DND-41 (cell line): ENCODE measurements at regions not wholly inside any gene's neighbourhood (a gene's known extent, or its start where the extent isn't known, plus 50 kb on each side); places are given as distances from the start of the nearest gene placed in this dataset.

Source experiments
- ATAC-seq: fragments of 200-7000 bp; cut with Tn5 transposase; 3 replicates; pipeline ENCODE4 v1.9.1; 2021; ENCODE audit warnings: low read depth; ENCODE audit not compliant: insufficient read depth
- DNase-seq: peaks from one replicate; pipeline ENCODE4 v3.0.0-alpha.2; 2020
- H2AFZ ChIP-seq: 2 replicates; pipeline ENCODE4 v1.6.0; 2012; ENCODE audit warnings: low read depth, low read length
- H3K27ac ChIP-seq: 2 replicates; pipeline ENCODE4 v1.5.1; 2012; ENCODE audit warnings: low read length, inconsistent platforms
- H3K27me3 ChIP-seq: fragments of 200-600 bp; sonication (generic); 2 replicates; pipeline ENCODE4 v1.6.0; 2012; ENCODE audit warnings: low read length, mild to moderate bottlenecking, inconsistent platforms; ENCODE audit not compliant: insufficient read depth, poor library complexity
- H3K36me3 ChIP-seq: 2 replicates; pipeline ENCODE4 v1.5.1; 2012; ENCODE audit warnings: low read length, inconsistent platforms; ENCODE audit not compliant: insufficient read depth
- H3K4me1 ChIP-seq: 2 replicates; pipeline ENCODE4 v1.5.1; 2012; ENCODE audit warnings: mild to moderate bottlenecking, low read length; ENCODE audit not compliant: insufficient read depth
- H3K4me2 ChIP-seq: 2 replicates; pipeline ENCODE4 v1.6.0; 2012; ENCODE audit warnings: mild to moderate bottlenecking, moderate library complexity, low read length, inconsistent platforms; ENCODE audit not compliant: insufficient read depth
- H3K4me3 ChIP-seq, 2 experiments: fragments of 200-600 bp in 1 of 2; shearing (Covaris generic) in 1 of 2; 2 replicates each; pipeline ENCODE4 v1.5.1; 2012 to 2016; ENCODE audit warnings: inconsistent platforms in 2 of 2, low read length in 2 of 2, mild to moderate bottlenecking in 2 of 2, low read depth in 1 of 2, moderate library complexity in 1 of 2
- H3K79me2 ChIP-seq: 2 replicates; pipeline ENCODE4 v1.6.0; 2012; ENCODE audit warnings: low read length, inconsistent platforms; ENCODE audit not compliant: insufficient read depth
- H3K9ac ChIP-seq: 2 replicates; pipeline ENCODE4 v1.6.0; 2012; ENCODE audit warnings: low read depth, mild to moderate bottlenecking, inconsistent platforms, low read length, moderate library complexity
- H3K9me3 ChIP-seq: 2 replicates; pipeline ENCODE4 v1.5.1; 2012; ENCODE audit warnings: low read length, moderate library complexity, mild to moderate bottlenecking, inconsistent platforms; ENCODE audit not compliant: insufficient read depth, severe bottlenecking
- H4K20me1 ChIP-seq: 2 replicates; pipeline ENCODE4 v1.6.0; 2012; ENCODE audit warnings: low read length; ENCODE audit not compliant: insufficient read depth
- CTCF ChIP-seq: IDR thresholded peaks from 2 replicates; pipeline ENCODE4 v1.5.1; 2012; ENCODE audit warnings: borderline replicate concordance, low read length, moderate library complexity, mild to moderate bottlenecking; ENCODE audit not compliant: poor library complexity, severe bottlenecking; ENCODE audit errors: extremely low read depth
- EZH2 ChIP-seq: IDR thresholded peaks from 3 replicates; pipeline ENCODE4 v1.6.1; 2012; ENCODE audit warnings: borderline replicate concordance, low read depth, mild to moderate bottlenecking, moderate library complexity, low read length, inconsistent platforms; ENCODE audit not compliant: severe bottlenecking

GRCh38 chr12:38123566-38124246, 192.9 kb upstream of the ALG10B start:
- H3K27me3 ChIP-seq: no peaks in the 10 kb centered on the region
- no peak overlapping the region for H3K27ac ChIP-seq
- DNase-seq (no peak), ATAC-seq (no peak)
- no peak overlapping the region for H3K4me3 ChIP-seq
- no peaks in the 10 kb centered on the region for H3K4me1 ChIP-seq
- no peak overlapping the region for H3K4me2 ChIP-seq
- H3K36me3 ChIP-seq: no peaks in the 10 kb centered on the region
- H3K9me3 ChIP-seq: peaks cover 9% of the 10 kb centered on the region
- no peaks in the 10 kb centered on the region for H4K20me1 ChIP-seq
- no peaks in the 10 kb centered on the region for H3K79me2 ChIP-seq
- H3K9ac ChIP-seq: no peak overlapping the region
- no peak for TF ChIP-seq EZH2
- no peak for TF ChIP-seq CTCF
- no peak overlapping the region for H2AFZ ChIP-seq

DNA sequence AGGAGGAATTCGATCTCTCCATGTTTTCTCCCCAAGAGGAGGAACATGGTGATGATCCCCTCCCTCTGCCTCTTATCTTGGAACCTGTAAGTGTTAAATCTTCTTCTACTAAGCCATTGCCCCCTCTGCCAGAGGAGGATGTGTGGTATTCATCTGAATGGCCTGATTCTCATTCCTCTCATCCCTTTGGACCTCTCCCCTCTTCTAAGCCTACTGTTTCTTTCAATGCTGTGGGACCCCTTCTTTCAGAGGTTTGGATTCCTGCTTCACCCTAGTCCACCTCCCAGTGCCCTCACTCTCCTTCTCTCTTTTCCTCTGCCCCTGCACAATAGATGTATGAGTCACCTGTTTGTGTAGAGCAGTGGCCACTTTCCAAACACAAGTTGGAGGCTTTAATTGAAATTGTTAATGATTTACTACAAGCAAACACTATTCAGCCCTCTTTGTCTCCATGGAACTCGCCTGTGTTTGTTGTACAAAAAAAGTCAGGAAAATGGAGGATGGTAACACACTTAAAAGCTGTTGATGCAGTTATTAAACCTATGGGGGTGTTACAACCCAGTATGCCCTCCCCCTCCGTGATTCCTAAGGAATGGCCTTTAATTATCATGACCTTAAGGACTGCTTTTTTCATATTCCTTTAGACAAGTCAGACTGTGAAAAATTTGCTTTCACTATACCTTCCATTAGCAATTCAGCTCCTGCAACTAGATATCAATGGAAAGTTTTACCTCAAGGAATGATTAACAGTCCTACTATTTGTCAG, 192.1 kb upstream of the ALG10B start:
- no peaks in the 10 kb centered on the region for H3K79me2 ChIP-seq

GRCh38 chr12:38132139-38132538, 184.4 kb upstream of the ALG10B start:
- no peaks in the 10 kb centered on the region for H3K9me3 ChIP-seq
- TF ChIP-seq EZH2: no peak
- TF ChIP-seq CTCF: no peak
- H3K36me3 ChIP-seq: no peaks in the 10 kb centered on the region
- H3K4me3 ChIP-seq: no peak overlapping the region
- no peaks in the 10 kb centered on the region for H3K79me2 ChIP-seq
- H3K27me3 ChIP-seq: no peaks in the 10 kb centered on the region
- no peaks in the 10 kb centered on the region for H4K20me1 ChIP-seq
- H3K27ac ChIP-seq: no peak overlapping the region
- H3K4me1 ChIP-seq: no peaks in the 10 kb centered on the region
- no peak overlapping the region for H3K4me2 ChIP-seq
- no peak for ATAC-seq
- no peak overlapping the region for H2AFZ ChIP-seq
- H3K9ac ChIP-seq: no peak overlapping the region
- DNase-seq: no peak

More for the DNA sequence above, 192.1 kb upstream of the ALG10B start:
- H3K9me3 ChIP-seq: peaks cover 8% of the 10 kb centered on the region
- no peak overlapping the region for H3K27ac ChIP-seq
- TF ChIP-seq CTCF (no peak), EZH2 (no peak)
- H3K4me2 ChIP-seq: no peak overlapping the region
- ATAC-seq (no peak), DNase-seq (no peak)
- no peaks in the 10 kb centered on the region for H3K4me1 ChIP-seq
- H3K27me3 ChIP-seq: no peaks in the 10 kb centered on the region
- no peak overlapping the region for H2AFZ ChIP-seq
- no peak overlapping the region for H3K4me3 ChIP-seq
- no peaks in the 10 kb centered on the region for H4K20me1 ChIP-seq
- no peak overlapping the region for H3K9ac ChIP-seq
- H3K36me3 ChIP-seq: no peaks in the 10 kb centered on the region
